DMS 273 (cell line): ENCODE measurements at regions not wholly inside any gene's neighbourhood (a gene's known extent, or its start where the extent isn't known, plus 50 kb on each side); places are given as distances from the start of the nearest gene placed in this dataset.
"Not testable (repeated sequence)": the region's sequence is repeated elsewhere in the genome, so short reads cannot be mapped to it uniquely, and the experiment has no call there.

ENCODE experiments used
- DNase-seq: peaks from one replicate; lab custom pipeline; 2025; ENCODE audit not compliant: unreplicated experiment; lab: John Stamatoyannopoulos, UW

- DNase-seq = not testable (repeated sequence)
These were observed 218.0 kb upstream of the C1QTNF3 start for GRCh38 chr5:34261020-34261419.

DNA sequence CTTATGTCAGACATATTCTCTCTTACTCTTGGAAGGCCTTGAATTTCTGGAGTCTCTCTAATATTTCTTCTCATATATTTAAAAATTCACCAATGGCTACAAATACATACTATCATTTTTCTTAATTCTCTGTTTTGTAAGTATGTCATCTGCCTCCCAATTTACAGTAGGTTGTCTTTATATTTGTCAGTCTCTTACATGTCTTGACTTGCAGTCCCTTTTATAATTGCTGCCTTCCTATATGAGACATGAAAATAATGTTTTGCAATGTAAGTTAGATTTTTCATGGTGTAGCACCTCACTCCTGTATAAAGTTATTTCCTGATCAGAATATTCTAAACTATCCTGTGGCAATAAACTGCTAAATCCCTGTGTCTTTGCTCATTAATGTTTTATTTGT is 223.1 kb upstream of the C1QTNF3 start:
- not testable (repeated sequence) for DNase-seq

DNA sequence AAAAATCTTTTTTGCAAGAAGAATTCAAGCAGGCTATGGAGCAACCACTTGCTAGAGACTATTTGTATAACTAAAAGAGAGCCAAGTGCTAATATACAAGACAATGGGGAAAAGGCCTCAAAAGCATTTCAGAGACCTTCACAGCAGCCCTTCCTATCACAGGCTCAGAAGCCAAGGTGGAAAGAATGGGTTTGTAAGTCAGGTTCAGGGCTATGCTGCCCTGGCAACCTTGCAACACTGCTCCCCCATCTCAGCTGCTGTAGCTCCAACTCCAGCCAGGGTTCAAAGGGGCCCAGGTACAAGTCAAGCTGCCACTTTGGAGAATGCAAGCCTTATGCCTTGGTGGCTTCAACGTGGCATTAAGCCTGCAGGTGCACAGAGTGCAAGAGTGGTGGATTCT is 253.7 kb upstream of the C1QTNF3 start:
- DNase-seq = not testable (repeated sequence)

GRCh38 chr5:34329201-34329600 is 286.2 kb upstream of the C1QTNF3 start:
- DNase-seq = not testable (repeated sequence)

DNA sequence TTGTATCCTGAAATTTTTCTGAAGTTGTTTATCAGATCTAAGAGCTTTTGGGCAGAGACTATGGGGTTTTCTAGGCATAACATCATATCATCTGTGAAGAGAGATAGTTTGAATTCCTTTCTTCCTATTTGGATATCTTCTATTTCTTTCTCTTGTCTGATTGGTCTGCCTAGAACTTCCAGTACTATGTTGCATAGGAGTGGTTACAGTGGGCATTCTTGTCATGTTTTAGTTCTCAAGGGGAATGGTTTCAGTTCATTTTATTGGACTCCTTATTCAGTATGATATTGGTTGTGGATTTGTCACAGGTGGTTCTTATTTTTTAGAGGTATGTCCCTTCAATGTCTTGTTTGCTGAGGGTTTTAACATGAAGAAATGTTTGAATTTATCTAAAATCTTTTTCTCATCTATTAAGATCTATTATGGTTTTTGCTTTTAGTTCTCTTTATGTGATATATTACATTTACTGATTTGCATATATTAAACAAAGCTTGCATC is 286.6 kb upstream of the C1QTNF3 start:
- DNase-seq = not testable (repeated sequence)

GRCh38 chr5:34331928-34332454 is 289.0 kb upstream of the C1QTNF3 start:
- not testable (repeated sequence) for DNase-seq

DNA sequence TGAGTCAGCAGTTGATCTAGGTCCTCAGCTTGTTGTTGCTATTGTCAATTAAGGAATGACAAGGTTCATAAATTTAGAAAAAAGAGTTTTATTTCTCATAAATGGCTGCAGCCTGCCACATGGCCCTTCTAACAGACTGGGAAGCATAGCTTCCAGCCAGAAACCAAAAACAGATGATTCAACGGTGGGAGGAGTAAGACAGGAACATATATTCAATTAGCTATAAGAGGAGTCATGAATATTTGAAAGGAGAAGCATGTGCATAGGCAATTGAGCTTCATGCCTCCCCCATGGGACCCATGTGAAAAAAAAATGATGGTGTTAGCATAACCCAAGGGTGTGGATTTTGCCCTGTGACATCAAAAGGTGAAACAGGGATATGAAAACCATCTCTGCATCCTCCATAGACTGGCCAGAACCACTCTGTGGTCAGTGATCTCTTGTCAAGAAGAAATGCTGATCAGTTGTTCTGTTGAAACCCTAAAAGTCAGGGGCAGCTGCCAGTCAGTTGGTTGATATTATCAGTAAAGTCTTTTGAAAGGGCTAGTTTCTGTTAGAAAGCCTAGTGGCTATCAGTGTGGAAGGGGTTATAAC is 296.5 kb upstream of the C1QTNF3 start:
- not testable (repeated sequence) for DNase-seq

DNA sequence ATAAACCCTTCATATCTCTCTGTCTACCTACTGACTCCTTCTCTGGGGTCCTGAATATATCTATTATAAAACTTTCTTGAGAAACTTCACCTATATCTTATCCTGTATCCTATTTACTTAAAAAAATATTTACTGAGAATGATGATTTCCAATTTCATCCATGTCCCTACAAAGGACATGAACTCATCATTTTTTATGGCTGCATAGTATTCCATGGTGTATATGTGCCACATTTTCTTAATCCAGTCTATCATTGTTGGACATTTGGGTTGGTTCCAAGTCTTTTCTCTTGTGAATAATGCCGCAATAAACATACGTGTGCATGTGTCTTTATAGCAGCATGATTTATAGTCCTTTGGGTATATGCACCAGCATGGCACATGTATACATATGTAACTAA is 301.7 kb upstream of the RAI14 start:
- not testable (repeated sequence) for DNase-seq

DNA sequence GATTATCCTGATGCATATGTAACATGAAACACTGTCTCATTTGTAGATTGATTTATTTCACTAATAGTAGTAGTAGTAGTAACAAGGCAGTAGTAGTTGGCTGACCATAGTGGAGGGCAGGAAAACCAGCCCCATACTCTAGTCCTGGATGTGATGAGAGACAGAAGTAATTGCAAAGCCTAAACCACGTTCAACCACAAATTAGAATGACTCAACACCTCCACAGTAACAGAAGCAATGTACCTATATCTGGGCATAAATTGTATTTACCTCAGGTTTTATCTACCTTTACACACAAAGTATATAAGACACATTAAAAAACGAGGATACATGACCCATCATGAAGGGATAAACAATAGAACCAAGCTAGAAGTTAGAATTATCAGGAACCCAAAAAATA is 284.7 kb upstream of the RAI14 start:
- not testable (repeated sequence) for DNase-seq

- not testable (repeated sequence) for DNase-seq
These were observed 284.3 kb upstream of the RAI14 start for GRCh38 chr5:34371817-34372216.

GRCh38 chr5:34372739-34373138 is 283.4 kb upstream of the RAI14 start:
- peak; percentile 1 for DNase-seq

GRCh38 chr5:34377651-34378050 is 278.5 kb upstream of the RAI14 start:
- DNase-seq = not testable (repeated sequence)

- not testable (repeated sequence) for DNase-seq
These were observed 277.6 kb upstream of the RAI14 start for GRCh38 chr5:34378498-34378897.

- DNase-seq = not testable (repeated sequence)
These were observed 267.4 kb upstream of the RAI14 start for GRCh38 chr5:34388754-34389153.

- DNase-seq = no peak
These were observed 246.8 kb upstream of the RAI14 start for GRCh38 chr5:34409373-34409772.

- no peak for DNase-seq
These were observed 245.6 kb upstream of the RAI14 start for GRCh38 chr5:34410411-34411139.

DNA sequence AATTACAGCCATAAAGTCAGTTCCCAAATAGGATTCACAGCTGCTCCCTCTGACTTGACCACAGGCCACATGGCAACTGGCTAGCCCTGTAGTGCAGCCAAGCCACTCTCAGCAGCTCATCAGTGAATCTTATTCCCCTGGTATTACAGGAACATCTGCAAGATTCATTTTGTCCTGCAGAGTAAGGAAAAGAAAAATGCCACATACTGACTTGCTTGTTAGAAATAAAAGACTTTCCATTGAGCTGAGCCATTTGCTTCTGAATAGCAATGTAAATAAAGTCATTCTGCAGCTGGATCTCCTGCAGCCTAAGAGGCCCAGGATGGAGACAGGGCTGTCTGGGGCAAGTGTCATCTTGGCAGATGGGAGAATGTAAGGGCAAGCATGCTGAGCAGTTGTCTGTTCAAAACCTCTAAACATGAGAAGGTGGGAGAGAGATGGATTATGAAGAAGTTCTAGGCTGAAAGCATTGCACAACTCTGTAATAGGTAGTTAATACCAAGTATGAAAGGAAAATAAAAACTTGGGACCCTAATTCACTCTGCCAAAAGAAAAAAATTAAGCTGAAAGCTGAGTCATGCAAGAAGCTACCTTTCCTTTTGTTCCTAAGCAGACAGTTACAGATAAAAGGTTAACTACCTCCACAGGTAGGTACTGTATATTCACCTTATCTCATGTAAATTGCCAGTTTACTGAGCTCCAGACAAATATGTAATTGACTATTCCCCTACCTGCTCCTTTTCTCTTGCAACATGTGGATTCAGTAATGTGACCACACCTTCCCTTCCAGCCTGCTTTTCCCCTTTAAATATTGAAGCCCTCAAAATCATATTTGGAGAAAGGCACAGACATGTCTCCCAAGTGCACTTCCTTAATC is 244.4 kb upstream of the RAI14 start:
- DNase-seq = peak; percentile 84

GRCh38 chr5:34412736-34413135 is 243.4 kb upstream of the RAI14 start:
- DNase-seq = no peak

GRCh38 chr5:34415559-34416198 is 240.4 kb upstream of the RAI14 start:
- DNase-seq = no peak

- DNase-seq = no peak
These were observed 239.6 kb upstream of the RAI14 start for GRCh38 chr5:34416501-34417008.
